SKM-1 treated with dmso at 0.1 percent for 144 hours (cell line): ENCODE measurements at regions not wholly inside any gene's neighbourhood (a gene's known extent, or its start where the extent isn't known, plus 50 kb on each side); places are given as distances from the start of the nearest gene placed in this dataset.

Experiments
- DNase-seq: peaks from one replicate; lab custom pipeline; 2025; ENCODE audit not compliant: unreplicated experiment; lab: John Stamatoyannopoulos, UW

DNA sequence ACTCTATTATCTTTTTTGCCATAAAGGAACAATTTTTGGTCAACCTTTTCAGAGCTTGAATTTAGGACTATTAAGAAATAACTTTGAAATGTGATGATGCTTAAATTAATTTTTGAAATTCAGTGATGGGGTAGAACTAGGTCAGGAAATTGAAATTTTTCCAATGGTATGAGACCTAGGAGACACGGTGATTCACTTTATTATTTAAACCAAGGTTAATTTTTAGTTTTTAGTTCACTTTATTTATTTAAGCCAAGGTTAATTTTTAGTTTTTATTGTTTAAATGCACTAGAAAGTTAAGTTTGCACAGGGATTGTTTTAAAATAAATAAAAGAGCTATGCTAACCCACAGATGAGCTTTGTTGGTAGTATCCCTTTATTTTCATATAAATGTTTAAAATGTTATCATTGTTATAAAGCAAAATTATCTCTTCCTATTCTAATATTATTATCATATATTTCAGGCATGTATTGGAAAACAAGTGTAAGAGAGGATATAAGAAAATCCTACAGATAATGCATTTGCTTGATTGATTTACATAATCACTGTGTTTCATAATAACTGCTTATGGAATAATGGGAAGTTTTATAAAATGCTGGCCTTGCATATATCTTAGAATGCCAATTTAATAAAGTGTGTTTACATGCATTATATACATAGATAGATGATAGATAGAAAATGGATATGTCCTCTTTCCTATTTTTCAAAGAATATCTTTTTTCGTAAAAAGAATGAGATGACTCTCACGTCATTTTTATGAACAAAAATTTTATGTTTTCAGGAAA lies 163.6 kb downstream of the HGF start:
- no peak for DNase-seq

DNA sequence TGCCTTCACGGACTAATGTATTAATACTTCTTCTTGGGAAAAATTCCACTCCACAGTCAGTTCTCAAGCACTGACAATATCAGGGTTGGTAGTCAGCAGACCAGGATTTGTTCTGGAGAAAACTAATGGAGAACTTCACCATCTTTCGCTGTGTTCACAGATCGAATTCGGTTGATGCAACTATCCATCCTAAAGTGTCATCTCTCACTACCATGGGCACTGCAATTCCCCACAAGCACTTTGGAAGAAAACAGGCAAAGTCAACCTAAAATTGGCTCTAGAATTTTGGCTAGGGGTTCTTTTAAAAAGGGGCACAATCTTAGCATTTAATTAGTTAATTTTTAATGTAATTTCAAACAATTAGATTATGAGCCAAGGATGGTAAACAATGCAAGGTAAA lies 164.4 kb downstream of the HGF start:
- DNase-seq: no peak

DNA sequence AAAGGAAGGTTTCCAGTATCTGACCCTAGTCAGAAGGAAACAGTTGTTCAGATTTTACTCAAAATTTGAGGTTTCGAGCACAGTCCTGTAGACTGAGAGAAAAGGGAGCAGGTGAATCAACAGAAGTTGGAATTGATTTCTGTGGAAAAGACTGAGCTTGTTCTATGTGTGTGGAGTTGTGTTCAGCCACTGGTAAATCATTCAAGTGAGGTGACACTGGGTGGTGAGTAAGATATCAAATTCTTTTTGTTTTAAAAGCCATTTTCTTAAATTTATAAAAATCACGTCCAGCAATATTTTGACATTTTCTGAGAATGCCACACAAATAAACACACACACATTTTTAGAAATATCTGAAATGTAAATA lies 165.1 kb downstream of the HGF start:
- DNase-seq: no peak

DNA sequence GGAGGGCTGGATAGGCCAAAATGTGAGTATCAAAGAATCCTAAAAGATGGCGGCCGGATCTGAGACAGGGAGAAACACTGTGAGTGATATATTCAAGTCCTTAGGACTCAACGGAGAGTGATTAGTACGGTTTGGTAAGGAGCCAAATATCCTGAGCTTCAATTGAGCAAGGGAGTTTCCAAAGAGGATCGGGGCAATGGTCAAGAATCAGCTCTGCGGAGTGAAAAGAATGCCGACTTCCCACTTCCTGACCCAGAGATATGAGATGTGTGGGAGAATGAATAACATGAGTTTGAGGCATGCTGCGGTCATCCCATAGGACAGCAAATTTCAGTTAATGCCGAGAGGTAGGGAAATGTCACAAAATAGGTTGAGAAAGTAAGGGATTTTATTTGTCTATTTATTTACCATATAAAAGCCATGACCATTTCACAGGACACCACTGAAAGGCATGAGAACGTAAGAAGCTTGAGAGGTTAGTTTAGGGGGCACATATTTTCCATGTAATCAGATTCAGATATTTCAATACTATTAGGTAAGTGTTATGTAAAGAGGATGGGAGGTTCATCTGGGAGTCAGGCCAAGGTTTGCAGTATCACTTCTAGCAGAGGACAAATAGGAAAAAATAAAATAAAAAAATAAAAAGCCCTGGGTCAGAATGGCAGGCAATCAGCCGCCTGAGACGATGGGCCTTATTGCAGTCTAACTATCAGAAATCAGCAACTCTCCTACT lies 165.6 kb downstream of the HGF start:
- DNase-seq: no peak

DNA sequence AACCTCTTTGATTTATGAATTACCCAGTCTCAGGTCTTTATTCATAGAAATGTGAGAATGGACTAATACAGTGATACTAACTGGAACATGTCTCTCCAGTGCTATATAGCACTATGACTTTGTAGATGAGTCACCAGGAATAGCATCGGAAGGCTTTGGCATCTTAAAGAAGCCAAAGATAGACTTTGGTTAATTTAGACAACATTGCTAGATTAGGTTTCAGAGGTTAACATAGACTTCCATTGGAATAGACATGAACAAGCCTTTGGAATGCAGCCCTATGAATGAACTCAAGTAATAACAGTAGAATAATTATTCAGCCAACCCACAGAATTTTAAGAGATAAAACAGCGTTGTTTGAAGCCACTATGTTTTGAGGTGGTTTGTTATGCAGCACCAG lies 169.2 kb downstream of the HGF start:
- no peak for DNase-seq

DNA sequence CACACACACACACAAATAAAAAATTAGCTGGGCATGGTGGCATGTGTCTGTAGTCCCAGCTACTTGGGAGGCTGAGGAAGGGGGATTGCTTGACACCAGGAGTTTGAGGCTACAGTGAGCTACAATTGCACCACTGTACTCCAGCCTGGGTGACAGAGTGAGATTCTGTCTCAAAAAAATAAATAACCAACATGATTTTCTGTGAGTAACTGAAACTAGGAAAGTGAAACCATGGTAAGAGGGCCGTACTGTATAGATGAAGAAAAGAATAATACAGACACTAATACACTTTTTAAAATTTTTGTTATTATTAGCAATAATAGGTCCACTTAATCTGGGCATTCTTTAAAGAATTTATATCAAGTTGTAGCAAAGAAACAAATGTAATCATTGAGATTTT lies 170.9 kb downstream of the HGF start:
- DNase-seq: no peak

DNA sequence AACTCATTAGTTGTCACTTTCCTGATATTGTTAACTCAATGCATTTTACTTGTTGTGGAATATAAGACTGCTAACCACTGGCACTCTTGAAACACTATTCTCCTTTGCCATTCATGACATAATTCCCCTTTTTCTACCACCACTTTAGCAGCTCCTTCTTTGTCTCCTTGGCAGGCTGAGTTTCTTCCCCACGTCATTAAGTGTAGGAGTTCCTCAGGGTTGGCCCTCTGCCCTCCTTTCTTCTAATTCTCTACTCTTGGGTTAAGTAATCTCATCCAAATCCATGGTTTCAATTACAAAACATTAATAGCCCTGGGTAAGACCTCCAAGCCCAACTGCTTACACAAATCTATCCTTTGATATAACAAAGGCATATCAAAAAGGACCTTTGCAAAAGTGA lies 175.1 kb downstream of the HGF start:
- DNase-seq: no peak

DNA sequence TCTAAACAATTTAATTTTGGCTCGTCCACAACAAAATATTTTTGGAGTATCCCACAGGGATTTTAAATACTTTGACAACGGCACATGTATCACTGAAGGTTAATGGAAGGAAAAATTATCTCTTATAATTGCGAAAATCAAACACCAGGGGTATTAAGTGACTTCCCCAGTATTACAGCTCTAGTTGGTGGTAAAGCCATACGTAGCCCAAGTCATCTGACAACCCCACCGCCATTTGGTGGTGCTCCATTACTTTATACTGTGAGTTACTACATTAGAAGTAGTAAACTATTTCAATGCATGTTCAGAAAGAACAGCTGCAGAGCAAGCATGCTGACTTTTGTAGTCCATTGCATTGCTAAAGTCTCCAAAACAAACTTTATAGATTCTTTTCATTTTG lies 179.7 kb downstream of the HGF start:
- DNase-seq: no peak

DNA sequence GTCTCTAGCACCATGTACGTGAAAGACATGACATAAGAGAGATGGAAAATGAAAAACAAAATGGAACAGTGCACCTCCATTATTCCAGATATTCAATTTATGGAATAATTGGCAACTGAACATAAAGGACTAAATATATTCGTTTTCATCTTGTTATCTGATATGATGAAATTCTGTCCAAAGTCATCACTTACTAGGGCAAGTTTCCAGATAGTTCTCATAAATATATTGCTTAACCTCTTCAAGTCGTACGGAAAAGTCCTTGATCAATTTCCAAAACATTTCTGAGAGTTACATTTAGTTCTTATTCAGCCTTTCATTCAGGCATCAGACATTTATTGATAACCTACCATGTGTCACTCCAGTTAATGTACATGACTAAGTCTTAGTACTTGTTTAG lies 185.2 kb downstream of the HGF start:
- DNase-seq: no peak

DNA sequence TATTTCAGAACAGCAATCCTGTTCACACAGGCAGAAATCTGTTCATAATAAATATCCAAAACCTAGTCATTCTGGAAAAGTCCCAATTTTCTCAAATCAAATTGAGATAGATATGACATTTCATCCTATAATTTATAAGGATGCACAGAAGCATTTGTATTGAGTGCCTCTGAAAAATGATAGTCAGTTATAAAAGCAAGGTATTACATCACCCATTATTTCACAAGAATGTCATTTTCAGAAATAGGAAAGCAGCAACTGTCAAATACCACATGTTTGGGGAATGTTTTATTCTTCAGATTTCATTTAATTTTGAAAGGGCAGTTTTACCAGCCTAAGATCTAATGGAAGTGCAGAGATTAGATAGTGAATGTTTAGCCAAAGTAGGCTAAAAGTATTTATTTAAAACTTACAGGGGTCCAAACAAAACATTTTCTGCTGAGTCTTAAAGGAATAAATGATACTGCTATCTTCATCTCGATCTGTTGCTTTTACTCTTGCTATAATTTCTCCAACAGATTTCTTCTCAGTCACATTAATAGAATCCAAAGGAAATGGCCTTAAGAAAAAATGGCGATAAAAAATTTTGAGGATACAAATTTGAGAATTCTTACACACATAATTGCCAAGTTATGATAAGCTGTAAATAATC lies 185.8 kb downstream of the HGF start:
- DNase-seq: no peak

DNA sequence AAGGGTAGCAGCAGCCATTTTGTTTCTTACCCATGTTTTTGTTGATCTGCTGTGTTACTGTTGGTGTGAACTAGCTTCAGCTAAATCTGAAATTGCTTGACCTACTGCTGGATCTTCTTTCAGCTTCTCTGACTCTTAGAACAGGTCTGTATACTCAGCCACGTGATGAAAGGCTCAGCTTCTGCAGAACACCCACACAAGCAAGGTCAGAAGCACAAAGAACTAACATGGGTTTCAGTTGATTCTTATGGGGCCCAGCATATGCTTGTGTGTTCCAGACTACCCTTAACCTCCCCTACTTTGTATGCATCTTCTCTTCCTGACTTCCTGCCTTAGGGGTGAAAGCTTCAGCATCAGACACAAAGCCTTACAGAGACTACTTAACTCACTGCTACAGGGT lies 186.8 kb downstream of the HGF start:
- no peak for DNase-seq

DNA sequence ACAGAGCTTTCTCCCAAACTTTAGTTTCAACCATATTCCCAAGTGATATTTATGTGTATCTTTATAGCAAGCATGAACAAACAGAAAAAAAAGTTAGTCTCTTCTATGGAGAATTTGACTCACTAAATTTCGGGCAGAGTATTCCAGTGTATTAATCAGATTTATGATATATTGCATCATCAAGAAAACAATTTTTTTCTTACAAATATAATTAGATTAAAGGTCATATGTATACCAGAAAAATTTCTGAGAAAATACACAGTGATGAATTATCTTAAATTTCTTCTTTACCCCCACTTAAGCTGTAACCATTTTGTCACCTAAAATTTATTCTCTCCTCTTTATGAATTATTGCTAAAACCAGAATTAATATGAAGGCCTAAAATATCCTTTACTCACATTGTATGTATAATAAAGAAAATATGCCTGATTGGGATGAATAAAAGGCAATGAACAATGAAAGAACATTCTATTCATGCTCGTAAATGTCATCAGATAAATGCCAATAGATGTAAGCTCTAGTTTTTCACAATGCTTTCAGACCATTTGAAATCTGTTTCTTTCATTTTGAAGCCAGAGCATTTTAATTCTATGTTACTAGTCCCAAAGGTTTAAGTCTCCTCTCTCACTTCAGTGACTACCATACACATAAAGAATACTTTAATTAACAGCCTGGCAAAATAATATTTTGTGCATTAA lies 192.1 kb downstream of the HGF start:
- DNase-seq: no peak

DNA sequence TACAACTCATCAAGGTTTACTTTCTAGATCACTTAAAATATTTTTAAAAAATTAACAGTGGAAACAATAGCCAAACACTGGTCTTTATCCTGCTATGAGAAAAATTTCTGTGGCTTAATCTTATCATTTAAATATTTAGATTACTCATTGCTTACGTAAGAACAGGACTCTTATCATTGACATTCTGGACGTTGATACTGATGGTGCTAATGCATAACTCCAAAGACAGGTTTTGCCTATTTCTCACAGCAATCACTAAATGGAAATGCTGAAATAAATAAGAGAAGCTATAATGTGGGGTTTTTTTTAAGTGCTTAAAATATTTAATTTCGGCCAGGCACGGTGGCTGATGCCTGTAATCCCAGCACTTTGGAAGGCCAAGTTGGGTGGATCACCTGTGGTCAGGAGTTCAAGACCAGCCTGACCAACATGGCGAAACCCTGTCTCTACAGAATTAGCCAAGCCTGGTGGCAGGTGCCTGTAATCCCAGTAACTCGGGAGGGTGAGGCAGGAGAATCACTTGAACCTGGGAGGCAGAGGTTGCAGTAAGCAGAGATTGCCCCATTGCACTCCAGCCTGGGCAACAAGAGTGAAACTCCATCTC lies 195.0 kb downstream of the HGF start:
- no peak for DNase-seq

DNA sequence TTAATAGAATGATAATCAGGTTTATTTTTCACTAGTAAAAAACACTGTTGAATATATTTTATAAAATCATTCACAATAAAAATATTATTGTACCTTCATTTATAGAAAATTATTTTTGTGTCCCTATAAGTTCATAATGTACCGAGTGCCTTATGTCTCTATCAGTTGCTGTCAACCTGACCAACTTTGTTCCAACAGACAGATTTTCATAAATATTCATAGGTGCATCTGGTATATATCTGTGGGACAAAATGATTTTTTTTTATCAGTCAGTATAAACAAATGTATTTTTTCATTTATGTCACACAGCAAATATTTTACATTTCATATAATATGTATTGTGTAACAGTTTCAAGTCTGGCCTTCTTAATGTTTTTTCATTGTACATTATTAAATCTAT lies 195.9 kb downstream of the HGF start:
- DNase-seq: no peak

DNA sequence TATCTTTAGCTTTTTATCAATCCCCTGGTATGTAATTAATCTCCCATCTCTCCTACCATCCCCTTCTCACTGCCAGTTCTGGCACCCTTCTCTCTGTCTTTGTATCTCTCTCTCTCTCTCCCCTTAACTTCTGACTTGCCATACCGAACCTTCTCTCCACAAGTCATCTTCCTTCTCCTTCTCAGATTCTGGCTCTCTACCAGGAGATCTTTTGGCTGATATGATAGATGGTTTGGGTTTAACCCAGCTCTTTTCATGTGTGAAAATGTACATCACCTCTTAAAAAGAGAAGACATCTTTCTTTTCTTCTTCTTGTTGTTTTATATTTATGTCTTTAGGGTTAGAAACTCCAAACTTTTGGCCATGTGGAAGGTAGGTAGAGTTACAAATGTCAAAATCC lies 196.7 kb downstream of the HGF start:
- DNase-seq: no peak

DNA sequence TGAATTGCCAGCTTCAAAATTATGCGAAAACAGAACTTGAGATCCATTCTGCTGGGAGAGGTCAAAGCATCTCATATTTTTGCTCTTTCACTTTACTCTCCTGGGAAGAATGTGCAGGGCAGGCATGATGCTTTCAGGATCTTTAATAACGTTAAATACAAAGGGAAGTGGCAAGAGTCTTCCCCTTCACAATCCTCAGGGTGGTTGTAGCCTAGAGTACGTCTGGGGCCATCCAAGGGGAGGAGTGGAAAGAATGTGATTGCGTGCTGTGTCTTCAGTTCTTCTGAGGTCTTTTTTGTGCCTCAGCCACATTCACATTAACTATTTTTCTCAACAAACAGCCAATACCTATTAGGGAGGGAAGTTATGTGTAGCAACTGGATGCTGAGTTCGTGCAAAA lies 207.3 kb downstream of the HGF start:
- no peak for DNase-seq

DNA sequence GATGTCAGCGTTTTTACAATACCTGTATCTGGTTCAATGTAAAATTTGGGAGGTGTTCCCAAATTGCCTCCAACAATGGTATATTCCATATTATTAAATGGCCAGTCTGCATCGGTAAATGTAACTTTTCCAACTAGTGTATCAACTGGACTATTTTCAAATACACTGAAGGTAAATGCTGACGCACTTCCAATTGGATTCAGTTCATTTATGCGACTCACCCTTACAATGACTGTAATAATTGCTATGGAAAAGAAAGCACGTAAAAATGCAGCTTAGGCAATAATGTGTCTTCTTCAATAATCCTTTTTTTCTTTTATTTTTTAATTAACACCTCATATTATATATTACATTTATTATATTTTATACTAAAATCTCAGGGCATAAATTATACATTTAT lies 209.1 kb downstream of the HGF start:
- no peak for DNase-seq

DNA sequence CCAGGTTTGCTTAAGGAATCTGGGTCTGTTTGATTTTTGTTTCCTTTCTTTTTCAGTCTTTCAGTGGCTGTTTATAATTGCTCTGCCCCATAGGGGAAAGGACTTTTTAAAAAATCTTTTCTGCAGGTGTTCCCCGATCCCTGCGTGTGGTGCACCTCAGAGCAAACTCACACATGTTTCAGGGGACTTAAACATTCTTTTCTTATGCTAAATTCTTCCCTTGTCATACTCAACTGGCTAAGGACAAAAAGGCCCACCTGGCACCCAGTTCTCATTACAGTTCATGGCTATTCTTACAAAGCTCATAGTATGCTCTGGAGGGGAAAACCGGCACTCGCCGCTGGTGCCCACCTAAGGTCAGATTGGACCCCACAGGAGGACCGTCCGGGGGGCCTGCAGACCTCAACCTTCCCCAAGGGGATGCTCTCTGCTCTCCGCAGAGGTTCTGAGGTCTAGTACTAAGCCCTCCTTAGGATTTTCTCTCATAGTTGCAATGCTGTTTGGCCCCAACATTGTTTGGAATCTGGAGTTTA lies 220.3 kb downstream of the HGF start:
- DNase-seq: no peak

DNA sequence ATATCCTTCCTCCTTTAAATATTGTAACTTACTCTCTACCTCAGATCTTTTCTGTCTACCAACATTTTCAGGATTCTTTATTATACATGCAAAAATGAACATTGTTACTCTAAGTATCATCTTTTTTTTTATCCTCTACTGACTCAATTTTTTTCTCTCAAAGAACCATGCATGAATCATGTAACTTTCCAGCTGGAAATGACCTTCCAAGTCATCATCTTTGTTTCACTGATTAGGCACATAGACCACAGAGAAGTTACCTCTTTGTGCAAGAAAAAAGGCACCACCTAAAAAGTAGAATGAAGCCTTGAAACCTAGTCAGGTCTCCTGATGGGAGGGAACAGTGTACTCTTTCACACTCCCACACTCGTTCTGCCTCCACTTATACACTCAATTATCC lies 234.9 kb downstream of the HGF start:
- DNase-seq: no peak

DNA sequence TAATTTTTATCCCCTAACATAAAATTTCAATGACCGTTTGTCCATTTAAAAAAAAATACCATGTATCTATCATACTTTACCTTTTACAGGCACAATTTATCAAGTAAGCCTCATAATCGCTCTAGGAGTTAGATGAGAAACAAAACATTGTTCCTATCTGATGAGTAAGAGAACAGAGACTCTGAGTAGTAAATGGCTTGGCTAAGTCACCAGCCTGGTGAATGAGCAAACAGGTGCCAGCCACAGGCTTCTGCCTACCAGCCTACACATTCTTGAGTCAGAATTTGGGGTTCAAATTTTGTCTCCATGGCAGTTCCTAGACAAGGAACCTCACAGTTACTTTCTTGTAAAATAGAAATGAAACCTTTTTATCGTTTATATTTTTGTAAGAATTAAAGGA lies 235.4 kb downstream of the HGF start:
- DNase-seq: no peak

DNA sequence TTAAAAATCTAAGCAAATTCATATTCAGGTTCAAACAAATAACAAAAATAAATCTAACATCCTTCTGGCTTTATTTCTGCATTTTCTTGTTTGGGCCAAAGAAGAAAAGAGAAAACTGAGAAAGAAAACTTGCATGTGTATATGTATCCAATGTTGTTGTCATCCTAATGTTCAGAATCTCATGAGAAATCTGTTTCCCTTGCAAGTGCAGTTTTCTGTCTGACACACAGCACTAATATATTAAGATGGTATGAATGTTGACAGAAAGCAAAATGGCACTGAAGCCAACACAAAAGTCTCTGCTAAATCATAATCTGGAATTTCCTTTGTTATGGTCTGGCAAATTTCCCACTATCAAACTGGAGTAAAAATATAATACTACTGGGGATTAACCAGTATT lies 235.9 kb downstream of the HGF start:
- no peak for DNase-seq
